Glutamatergic neuron (in vitro differentiated cells): ENCODE measurements at regions not wholly inside any gene's neighbourhood (a gene's known extent, or its start where the extent isn't known, plus 50 kb on each side); places are given as distances from the start of the nearest gene placed in this dataset.

Source experiments
- DNase-seq: peaks from one replicate; pipeline ENCODE4 v3.0.0; 2022
- H3K27ac Mint-ChIP-seq: one replicate; pipeline ENCODE4 v1.8.0; 2020; ENCODE audit warnings: mild to moderate bottlenecking, mixed read lengths, inconsistent platforms; ENCODE audit not compliant: unreplicated experiment
- H3K27me3 Mint-ChIP-seq: one replicate; pipeline ENCODE4 v1.8.0; 2020; ENCODE audit warnings: mild to moderate bottlenecking, moderate library complexity, mixed read lengths, inconsistent platforms; ENCODE audit not compliant: unreplicated experiment
- H3K36me3 Mint-ChIP-seq: one replicate; pipeline ENCODE4 v1.8.0; 2020; ENCODE audit warnings: mild to moderate bottlenecking, mixed read lengths, inconsistent platforms; ENCODE audit not compliant: unreplicated experiment
- H3K4me1 Mint-ChIP-seq: one replicate; pipeline ENCODE4 v1.8.0; 2020; ENCODE audit warnings: mild to moderate bottlenecking, low read depth, mixed read lengths, inconsistent platforms; ENCODE audit not compliant: unreplicated experiment
- H3K4me3 Mint-ChIP-seq: one replicate; pipeline ENCODE4 v1.8.0; 2020; ENCODE audit warnings: mild to moderate bottlenecking, mixed read lengths, inconsistent platforms; ENCODE audit not compliant: unreplicated experiment
- H3K9me3 Mint-ChIP-seq: one replicate; pipeline ENCODE4 v1.8.0; 2020; ENCODE audit warnings: mild to moderate bottlenecking, moderate library complexity, mixed read lengths, inconsistent platforms; ENCODE audit not compliant: unreplicated experiment
- CTCF ChIP-seq: fragments of 200-600 bp; sonication (generic); IDR thresholded peaks from one replicate; pipeline ENCODE4 v1.5.0; 2021; ENCODE audit not compliant: partially characterized antibody, unreplicated experiment

DNA sequence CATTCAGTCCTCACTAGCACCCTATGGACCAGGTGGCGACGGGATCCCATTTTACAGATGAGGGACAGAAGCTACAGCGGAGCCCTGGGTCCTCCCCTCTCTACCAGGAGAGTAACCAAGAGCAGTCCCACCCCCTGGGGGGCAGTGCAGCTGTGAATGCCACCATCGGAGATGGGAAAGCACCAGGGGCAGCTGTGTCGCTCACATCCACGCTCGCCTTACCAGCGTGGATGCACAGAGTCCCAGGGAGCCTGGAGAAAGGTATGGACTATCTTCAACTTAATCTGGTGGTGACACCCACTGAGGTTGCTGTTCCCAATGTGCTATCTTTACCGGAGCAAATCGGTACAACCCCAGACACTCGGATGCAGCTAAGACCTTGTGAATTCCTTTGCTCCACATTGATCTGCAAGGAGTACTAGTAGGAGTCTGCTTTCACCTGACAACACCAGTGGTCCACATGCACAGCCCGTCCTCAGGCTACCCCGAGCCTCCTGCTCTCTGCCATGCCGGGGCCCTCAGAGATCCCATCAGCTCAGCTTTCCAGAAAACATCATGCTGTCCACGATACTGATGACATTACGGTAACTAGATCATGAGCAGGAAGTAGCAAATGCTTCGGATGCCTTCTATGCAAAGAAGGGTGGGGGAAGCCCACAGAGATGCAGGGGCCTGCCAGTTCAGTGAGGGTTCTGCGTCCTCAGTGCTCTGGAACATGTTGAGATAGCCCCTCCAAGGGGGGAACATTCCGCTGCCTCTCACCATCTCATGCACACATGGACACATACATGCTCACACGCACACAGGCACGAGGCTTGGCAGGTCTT, 126.0 kb downstream of the CTTN start:
- H3K27ac Mint-ChIP-seq = no peak overlapping the region

DNA sequence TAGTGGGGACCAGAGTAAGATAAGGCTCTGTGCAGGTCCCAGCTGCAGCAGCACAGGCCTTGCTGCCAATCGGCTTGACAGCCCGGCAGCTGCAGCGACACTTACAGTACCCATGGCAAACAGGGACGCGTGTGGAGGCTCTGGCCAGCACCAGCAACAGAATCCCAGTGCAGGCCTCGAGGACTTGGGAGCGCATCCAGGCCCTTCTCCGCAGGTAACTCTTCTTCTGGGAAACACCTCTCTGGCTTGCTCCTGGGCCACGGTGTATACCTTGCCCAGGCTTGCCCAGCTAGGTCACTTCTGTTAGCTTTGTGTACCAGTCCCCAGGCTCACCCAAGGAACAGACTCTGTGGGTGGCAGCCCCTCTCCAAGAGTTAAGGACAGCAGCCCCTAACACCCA, 126.7 kb downstream of the CTTN start:
- DNase-seq = peak; percentile 13
- H3K9me3 Mint-ChIP-seq = peaks cover 6% of the 10 kb centered on the region
- peaks cover 23% of the 10 kb centered on the region for H3K4me1 Mint-ChIP-seq

More for the DNA sequence above, 126.0 kb downstream of the CTTN start:
- Mint-ChIP-seq H3K27me3 (no peaks in the 10 kb centered on the region), H3K4me3 (no peak overlapping the region), H3K9me3 (peaks cover 6% of the 10 kb centered on the region), H3K4me1 (peaks cover 23% of the 10 kb centered on the region), H3K36me3 (no peaks in the 10 kb centered on the region)
- no peak for TF ChIP-seq CTCF
- no peak for DNase-seq

GRCh38 chr11:70525466-70525865, 127.1 kb downstream of the CTTN start:
- no peak for TF ChIP-seq CTCF

More for the DNA sequence above, 126.7 kb downstream of the CTTN start:
- H3K27ac Mint-ChIP-seq = no peak overlapping the region
- no peak for TF ChIP-seq CTCF
- peaks cover 2% of the 10 kb centered on the region for H3K27me3 Mint-ChIP-seq
- no peaks in the 10 kb centered on the region for H3K36me3 Mint-ChIP-seq
- no peak overlapping the region for H3K4me3 Mint-ChIP-seq

DNA sequence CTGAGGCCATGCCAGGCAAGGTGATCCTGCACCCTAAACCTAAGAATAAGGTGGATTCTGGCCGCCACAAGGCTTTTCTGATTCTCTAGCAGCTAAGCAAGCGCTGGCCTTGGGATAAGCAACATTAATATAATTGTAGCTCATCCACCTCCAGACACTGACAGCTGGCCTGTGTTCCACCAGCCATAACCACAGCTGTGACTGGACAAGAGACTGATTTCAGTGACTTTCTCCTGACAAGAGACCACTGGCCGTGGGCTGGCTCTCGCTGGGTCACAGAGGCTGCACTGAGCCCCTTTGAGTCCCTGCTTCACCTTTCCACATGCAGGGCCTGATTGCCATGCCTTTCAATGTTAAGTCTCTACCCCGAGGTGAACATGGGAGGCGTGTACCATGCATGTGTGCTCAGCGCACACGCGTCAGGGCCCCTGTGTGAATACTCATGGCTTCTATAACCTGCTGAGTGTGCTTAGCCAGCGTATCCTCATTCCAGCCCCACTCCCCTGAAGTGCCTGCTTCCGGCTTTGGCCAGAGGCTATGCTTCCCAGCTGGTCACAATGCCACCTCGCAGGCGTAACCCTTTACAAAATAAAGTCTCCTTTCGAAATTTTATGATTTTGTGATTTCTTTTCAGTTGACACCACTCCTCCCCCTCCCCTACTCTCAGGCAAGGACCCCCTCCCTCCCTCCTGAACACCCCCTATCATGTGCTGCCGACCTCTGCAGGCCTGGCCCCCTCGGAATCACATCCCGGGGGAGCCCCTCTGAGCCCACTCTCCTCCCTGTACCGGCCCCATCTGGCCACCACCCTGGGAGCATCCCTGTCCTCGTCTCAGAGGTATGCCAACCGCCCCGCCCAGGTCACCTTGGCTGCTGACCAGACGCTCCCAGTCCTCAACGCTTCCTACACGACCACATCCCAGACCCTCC, 128.1 kb downstream of the CTTN start:
- H3K4me1 Mint-ChIP-seq = peaks cover 22% of the 10 kb centered on the region
- H3K27me3 Mint-ChIP-seq = peaks cover 2% of the 10 kb centered on the region
- no peaks in the 10 kb centered on the region for H3K36me3 Mint-ChIP-seq
- peaks cover 12% of the 10 kb centered on the region for H3K9me3 Mint-ChIP-seq
- DNase-seq = peak; percentile 20
- peak overlapping the region; percentile 34 for H3K27ac Mint-ChIP-seq
- TF ChIP-seq CTCF = no peak
- peak overlapping the region; percentile 46 for H3K4me3 Mint-ChIP-seq

More at GRCh38 chr11:70525466-70525865, 127.1 kb downstream of the CTTN start:
- no peaks in the 10 kb centered on the region for H3K36me3 Mint-ChIP-seq
- no peak overlapping the region for H3K27ac Mint-ChIP-seq
- peak; percentile 13 for DNase-seq
- no peak overlapping the region for H3K4me3 Mint-ChIP-seq
- H3K27me3 Mint-ChIP-seq = peaks cover 2% of the 10 kb centered on the region
- H3K9me3 Mint-ChIP-seq = peaks cover 9% of the 10 kb centered on the region
- H3K4me1 Mint-ChIP-seq = peaks cover 23% of the 10 kb centered on the region
